Type B pancreatic cell (in vitro differentiated cells): ENCODE measurements at regions not wholly inside any gene's neighbourhood (a gene's known extent, or its start where the extent isn't known, plus 50 kb on each side); places are given as distances from the start of the nearest gene placed in this dataset.

Source experiments
- DNase-seq: peaks from one replicate; pipeline ENCODE4 v3.0.0; 2021; ENCODE audit warnings: mixed read lengths; ENCODE audit not compliant: unreplicated experiment; ENCODE audit errors: extremely low spot score
- H3K27ac Mint-ChIP-seq: 2 replicates; pipeline ENCODE4 v1.8.0; 2021; ENCODE audit warnings: mild to moderate bottlenecking, mixed read lengths
- H3K27me3 Mint-ChIP-seq: 2 replicates; pipeline ENCODE4 v1.8.0; 2021; ENCODE audit warnings: mixed read lengths
- H3K36me3 Mint-ChIP-seq: 2 replicates; pipeline ENCODE4 v1.8.0; 2021; ENCODE audit warnings: mixed read lengths
- H3K4me1 Mint-ChIP-seq: one replicate; pipeline ENCODE4 v1.8.0; 2021; ENCODE audit warnings: mixed read lengths; ENCODE audit not compliant: unreplicated experiment
- H3K4me3 Mint-ChIP-seq: 2 replicates; pipeline ENCODE4 v1.8.0; 2021; ENCODE audit warnings: mild to moderate bottlenecking, mixed read lengths
- H3K9me3 Mint-ChIP-seq: 2 replicates; pipeline ENCODE4 v1.8.0; 2021; ENCODE audit warnings: mixed read lengths
- CTCF ChIP-seq: fragments of 200-600 bp; sonication (generic); conservative IDR thresholded peaks from 2 replicates; pipeline ENCODE4 v1.5.0; 2021; ENCODE audit warnings: antibody characterized with exemption, mild to moderate bottlenecking

GRCh38 chr5:133675376-133676154, 63.2 kb upstream of the FSTL4 start:
- Mint-ChIP-seq H3K4me1 (peaks cover 8% of the 10 kb centered on the region), H3K4me3 (no peak overlapping the region), H3K9me3 (peaks cover 4% of the 10 kb centered on the region), H3K27me3 (peaks cover 23% of the 10 kb centered on the region), H3K27ac (no peak overlapping the region), H3K36me3 (no peaks in the 10 kb centered on the region)
- peak; percentile 32 for DNase-seq
- no peak for TF ChIP-seq CTCF

- H3K27ac Mint-ChIP-seq = no peak overlapping the region
- peaks cover 8% of the 10 kb centered on the region for H3K4me1 Mint-ChIP-seq
- H3K36me3 Mint-ChIP-seq = no peaks in the 10 kb centered on the region
- no peak for DNase-seq
- no peak for TF ChIP-seq CTCF
- H3K4me3 Mint-ChIP-seq = no peak overlapping the region
- peaks cover 26% of the 10 kb centered on the region for H3K27me3 Mint-ChIP-seq
- peaks cover 4% of the 10 kb centered on the region for H3K9me3 Mint-ChIP-seq
Measured at GRCh38 chr5:133670336-133670735, 58.0 kb upstream of the FSTL4 start.

- DNase-seq = no peak
- H3K36me3 Mint-ChIP-seq = no peaks in the 10 kb centered on the region
- H3K27ac Mint-ChIP-seq = no peak overlapping the region
- H3K4me3 Mint-ChIP-seq = no peak overlapping the region
- peaks cover 26% of the 10 kb centered on the region for H3K27me3 Mint-ChIP-seq
- H3K4me1 Mint-ChIP-seq = peaks cover 8% of the 10 kb centered on the region
- no peak for TF ChIP-seq CTCF
- peaks cover 4% of the 10 kb centered on the region for H3K9me3 Mint-ChIP-seq
Measured at GRCh38 chr5:133669472-133669871, 57.1 kb upstream of the FSTL4 start.

- no peak for TF ChIP-seq CTCF
- Mint-ChIP-seq H3K36me3 (no peaks in the 10 kb centered on the region), H3K27me3 (peaks cover 28% of the 10 kb centered on the region), H3K4me1 (peaks cover 8% of the 10 kb centered on the region), H3K27ac (no peak overlapping the region), H3K9me3 (peaks cover 4% of the 10 kb centered on the region), H3K4me3 (no peak overlapping the region)
- DNase-seq = no peak
Measured at GRCh38 chr5:133668458-133668857, 56.1 kb upstream of the FSTL4 start.

GRCh38 chr5:133667217-133667616, 54.9 kb upstream of the FSTL4 start:
- H3K27me3 Mint-ChIP-seq = peaks cover 22% of the 10 kb centered on the region
- H3K9me3 Mint-ChIP-seq = peaks cover 4% of the 10 kb centered on the region
- no peak for TF ChIP-seq CTCF
- H3K4me3 Mint-ChIP-seq = no peak overlapping the region
- peaks cover under 1% of the 10 kb centered on the region for H3K4me1 Mint-ChIP-seq
- DNase-seq = no peak
- H3K27ac Mint-ChIP-seq = no peak overlapping the region
- no peaks in the 10 kb centered on the region for H3K36me3 Mint-ChIP-seq
